Ishikawa (cell line): ENCODE measurements at regions not wholly inside any gene's neighbourhood (a gene's known extent, or its start where the extent isn't known, plus 50 kb on each side); places are given as distances from the start of the nearest gene placed in this dataset.

Experiments
- CEBPB ChIP-seq: IDR thresholded peaks from 2 replicates; pipeline ENCODE4 v1.6.1; 2012
- CREB1 ChIP-seq: IDR thresholded peaks from 2 replicates; pipeline ENCODE4 v1.6.1; 2012; ENCODE audit warnings: low read depth
- EGR1 ChIP-seq: IDR thresholded peaks from 2 replicates; pipeline ENCODE4 v1.6.1; 2012
- EP300 ChIP-seq: IDR thresholded peaks from 2 replicates; pipeline ENCODE4 v1.6.1; 2012; ENCODE audit warnings: borderline replicate concordance
- FOXM1 ChIP-seq: IDR thresholded peaks from 2 replicates; pipeline ENCODE4 v1.6.1; 2012; ENCODE audit warnings: low read depth, borderline replicate concordance
- NFIC ChIP-seq: IDR thresholded peaks from 2 replicates; pipeline ENCODE4 v1.6.1; 2012
- RAD21 ChIP-seq: IDR thresholded peaks from 2 replicates; pipeline ENCODE4 v1.6.1; 2012; ENCODE audit warnings: low read depth
- TAF1 ChIP-seq: IDR thresholded peaks from 2 replicates; pipeline ENCODE4 v1.6.1; 2012; ENCODE audit warnings: low read depth, mild to moderate bottlenecking
- TCF12 ChIP-seq: IDR thresholded peaks from 2 replicates; pipeline ENCODE4 v1.6.1; 2012; ENCODE audit warnings: low read depth
- TEAD4 ChIP-seq: IDR thresholded peaks from 2 replicates; pipeline ENCODE4 v1.6.1; 2012
- YY1 ChIP-seq: IDR thresholded peaks from 2 replicates; pipeline ENCODE4 v1.6.1; 2012; ENCODE audit warnings: low read depth
- TF ChIP-seq, protein P1 (sequence below): IDR thresholded peaks from 2 replicates; pipeline ENCODE4 v1.6.1; 2012
- TF ChIP-seq, protein P2 (sequence below): IDR thresholded peaks from 2 replicates; pipeline ENCODE4 v1.6.1; 2012; ENCODE audit warnings: low read depth, mild to moderate bottlenecking
- TF ChIP-seq, protein P3 (sequence below): IDR thresholded peaks from 2 replicates; pipeline ENCODE4 v1.6.1; 2012

DNA sequence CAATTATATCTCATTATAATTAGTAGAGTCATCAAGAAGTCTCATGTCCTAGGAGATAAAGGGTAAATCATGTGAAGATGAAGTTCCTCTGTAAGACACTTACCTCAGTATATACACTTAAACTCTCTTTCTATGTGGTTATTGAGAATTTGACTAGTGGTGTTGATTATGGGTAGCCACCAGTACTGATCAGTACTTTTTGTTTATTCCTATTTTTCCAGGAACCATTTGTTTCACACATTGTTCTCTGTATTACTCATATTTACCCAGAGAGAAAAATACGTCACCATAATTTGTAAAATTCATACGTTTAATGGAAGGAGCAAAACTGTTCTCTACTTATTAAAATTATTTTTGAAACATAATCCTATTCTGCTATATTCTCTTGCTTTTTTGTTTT, 55.8 kb upstream of the PRDM8 start:
- TF ChIP-seq NFIC (no peak), CEBPB (no peak), CREB1 (no peak), RAD21 (no peak), EP300 (no peak), TAF1 (no peak), TEAD4 (no peak), YY1 (no peak), TCF12 (no peak), EGR1 (no peak), FOXM1 (no peak)
- TF ChIP-seq, protein P1, sequence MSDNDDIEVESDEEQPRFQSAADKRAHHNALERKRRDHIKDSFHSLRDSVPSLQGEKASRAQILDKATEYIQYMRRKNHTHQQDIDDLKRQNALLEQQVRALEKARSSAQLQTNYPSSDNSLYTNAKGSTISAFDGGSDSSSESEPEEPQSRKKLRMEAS, result no peak
- TF ChIP-seq, protein P2, sequence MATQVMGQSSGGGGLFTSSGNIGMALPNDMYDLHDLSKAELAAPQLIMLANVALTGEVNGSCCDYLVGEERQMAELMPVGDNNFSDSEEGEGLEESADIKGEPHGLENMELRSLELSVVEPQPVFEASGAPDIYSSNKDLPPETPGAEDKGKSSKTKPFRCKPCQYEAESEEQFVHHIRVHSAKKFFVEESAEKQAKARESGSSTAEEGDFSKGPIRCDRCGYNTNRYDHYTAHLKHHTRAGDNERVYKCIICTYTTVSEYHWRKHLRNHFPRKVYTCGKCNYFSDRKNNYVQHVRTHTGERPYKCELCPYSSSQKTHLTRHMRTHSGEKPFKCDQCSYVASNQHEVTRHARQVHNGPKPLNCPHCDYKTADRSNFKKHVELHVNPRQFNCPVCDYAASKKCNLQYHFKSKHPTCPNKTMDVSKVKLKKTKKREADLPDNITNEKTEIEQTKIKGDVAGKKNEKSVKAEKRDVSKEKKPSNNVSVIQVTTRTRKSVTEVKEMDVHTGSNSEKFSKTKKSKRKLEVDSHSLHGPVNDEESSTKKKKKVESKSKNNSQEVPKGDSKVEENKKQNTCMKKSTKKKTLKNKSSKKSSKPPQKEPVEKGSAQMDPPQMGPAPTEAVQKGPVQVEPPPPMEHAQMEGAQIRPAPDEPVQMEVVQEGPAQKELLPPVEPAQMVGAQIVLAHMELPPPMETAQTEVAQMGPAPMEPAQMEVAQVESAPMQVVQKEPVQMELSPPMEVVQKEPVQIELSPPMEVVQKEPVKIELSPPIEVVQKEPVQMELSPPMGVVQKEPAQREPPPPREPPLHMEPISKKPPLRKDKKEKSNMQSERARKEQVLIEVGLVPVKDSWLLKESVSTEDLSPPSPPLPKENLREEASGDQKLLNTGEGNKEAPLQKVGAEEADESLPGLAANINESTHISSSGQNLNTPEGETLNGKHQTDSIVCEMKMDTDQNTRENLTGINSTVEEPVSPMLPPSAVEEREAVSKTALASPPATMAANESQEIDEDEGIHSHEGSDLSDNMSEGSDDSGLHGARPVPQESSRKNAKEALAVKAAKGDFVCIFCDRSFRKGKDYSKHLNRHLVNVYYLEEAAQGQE, result no peak
- TF ChIP-seq, protein P3, sequence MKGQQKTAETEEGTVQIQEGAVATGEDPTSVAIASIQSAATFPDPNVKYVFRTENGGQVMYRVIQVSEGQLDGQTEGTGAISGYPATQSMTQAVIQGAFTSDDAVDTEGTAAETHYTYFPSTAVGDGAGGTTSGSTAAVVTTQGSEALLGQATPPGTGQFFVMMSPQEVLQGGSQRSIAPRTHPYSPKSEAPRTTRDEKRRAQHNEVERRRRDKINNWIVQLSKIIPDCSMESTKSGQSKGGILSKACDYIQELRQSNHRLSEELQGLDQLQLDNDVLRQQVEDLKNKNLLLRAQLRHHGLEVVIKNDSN, result no peak
